Tibial artery (tissue), 4 donors: ENCODE measurements at regions not wholly inside any gene's neighbourhood (a gene's known extent, or its start where the extent isn't known, plus 50 kb on each side); places are given as distances from the start of the nearest gene placed in this dataset.

ENCODE experiments used
- DNase-seq, 2 donors: peaks; one replicate each; pipeline ENCODE4 v3.0.0-alpha.2; 2019
- H3K27ac ChIP-seq, 2 donors: fragments of 200-600 bp; sonication (generic) in 1 of 2; 1 replicate in 1 of 2; 2 replicates in 1 of 2; pipeline ENCODE4 v1.5.1; 2018 to 2019; ENCODE audit warnings: mild to moderate bottlenecking in 1 of 2
- H3K27me3 ChIP-seq, 2 donors: fragments of 200-600 bp; sonication (generic) in 1 of 2; one replicate each; pipeline versions ENCODE4 v1.5.1 to v1.6.0; 2016 to 2019
- H3K36me3 ChIP-seq, 3 donors: fragments of 200-600 bp; sonication (generic) in 2 of 3; one replicate each; pipeline ENCODE4 v1.5.1; 2016 to 2019; ENCODE audit warnings: mild to moderate bottlenecking in 2 of 3
- H3K4me1 ChIP-seq, 4 donors: fragments of 200-600 bp; sonication (generic) in 2 of 4; 1 replicate in 3 of 4; 2 replicates in 1 of 4; pipeline ENCODE4 v1.5.1; 2016 to 2019
- H3K4me3 ChIP-seq, 2 donors: fragments of 200-600 bp; sonication (generic) in 1 of 2; 1 replicate in 1 of 2; 2 replicates in 1 of 2; pipeline ENCODE4 v1.5.1; 2018 to 2019; ENCODE audit warnings: mild to moderate bottlenecking in 2 of 2
- H3K9me3 ChIP-seq, 3 donors: fragments of 200-600 bp; sonication (generic) in 1 of 3; one replicate each; pipeline ENCODE4 v1.5.1; 2016 to 2019
- CTCF ChIP-seq, 2 experiments: fragments of 200-600 bp in 1 of 2; fragments of 450-650 bp in 1 of 2; IDR thresholded peaks; one replicate each; pipeline ENCODE4 v1.5.1; 2017 to 2019; ENCODE audit warnings: antibody characterized with exemption in 2 of 2, mild to moderate bottlenecking in 1 of 2, moderate library complexity in 1 of 2
- intact Hi-C: fragments of 100-400 bp; cut with DNase I; formaldehyde crosslinking; loops from one replicate; pipeline ENCODE4 v1.15.0; 2023; ENCODE audit warnings: low total_unique reads

- Histone ChIP-seq H3K9me3 (no peaks in the 10 kb centered on the region), H3K27ac (no peak overlapping the region), H3K4me1 (no peaks in the 10 kb centered on the region), H3K36me3 (no peaks in the 10 kb centered on the region), H3K27me3 (no peaks in the 10 kb centered on the region), H3K4me3 (no peak overlapping the region)
- intact Hi-C loops: no loop called here
- no peak for DNase-seq
- no peak for TF ChIP-seq CTCF (IDR thresholded peaks at IDR 0.05)
These were observed 307.9 kb upstream of the SYT1 start for GRCh38 chr12:78556651-78557050.

DNA sequence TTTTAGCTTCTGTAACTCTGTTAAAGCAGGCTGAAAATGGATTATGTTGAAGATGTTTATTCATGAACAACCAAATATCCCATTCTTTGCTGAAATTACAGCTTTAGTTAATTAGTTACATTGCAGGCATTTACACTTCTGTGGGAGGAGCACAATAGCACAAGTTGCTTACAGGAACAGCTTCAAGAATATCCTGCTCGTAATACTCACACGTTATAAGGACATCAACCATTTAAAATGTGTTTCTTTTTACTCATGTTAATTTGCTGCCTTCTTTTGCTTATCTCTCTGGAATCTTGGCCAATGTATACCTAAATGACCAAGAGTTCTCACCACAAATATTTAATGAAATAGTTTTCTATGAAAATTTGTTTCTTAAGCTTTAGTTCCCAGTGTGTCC is 305.2 kb upstream of the SYT1 start:
- H3K36me3 ChIP-seq: no peaks in the 10 kb centered on the region
- H3K27ac ChIP-seq: no peak overlapping the region
- TF ChIP-seq CTCF (IDR thresholded peaks at IDR 0.05): no peak
- H3K9me3 ChIP-seq: no peaks in the 10 kb centered on the region
- H3K4me3 ChIP-seq: no peak overlapping the region
- no peaks in the 10 kb centered on the region for H3K4me1 ChIP-seq
- intact Hi-C loops: no loop called here
- DNase-seq: no peak
- no peaks in the 10 kb centered on the region for H3K27me3 ChIP-seq

DNA sequence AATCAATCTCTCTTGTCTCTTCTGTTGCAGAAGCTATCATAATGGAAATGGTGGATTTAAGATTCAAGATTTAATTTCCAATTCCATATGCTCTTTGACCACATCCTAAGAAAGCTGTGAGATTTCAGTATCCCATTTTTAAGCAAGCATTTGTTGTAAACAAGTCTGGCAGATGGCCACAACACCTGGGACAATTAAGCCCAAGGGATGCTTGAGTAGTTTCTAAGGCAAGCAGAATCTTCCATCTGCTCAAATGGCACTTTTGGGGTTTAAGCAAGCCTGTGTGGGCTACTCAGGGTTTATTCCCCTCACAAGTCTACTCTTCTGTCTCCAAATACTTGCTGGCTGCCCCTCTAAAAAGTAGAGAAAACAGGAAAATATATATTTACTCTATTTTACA is 304.7 kb upstream of the SYT1 start:
- DNase-seq: no peak
- no peaks in the 10 kb centered on the region for H3K9me3 ChIP-seq
- TF ChIP-seq CTCF (IDR thresholded peaks at IDR 0.05): no peak
- no peaks in the 10 kb centered on the region for H3K27me3 ChIP-seq
- H3K27ac ChIP-seq: no peak overlapping the region
- H3K36me3 ChIP-seq: no peaks in the 10 kb centered on the region
- no peak overlapping the region for H3K4me3 ChIP-seq
- intact Hi-C loops: no loop called here
- H3K4me1 ChIP-seq: no peaks in the 10 kb centered on the region

DNA sequence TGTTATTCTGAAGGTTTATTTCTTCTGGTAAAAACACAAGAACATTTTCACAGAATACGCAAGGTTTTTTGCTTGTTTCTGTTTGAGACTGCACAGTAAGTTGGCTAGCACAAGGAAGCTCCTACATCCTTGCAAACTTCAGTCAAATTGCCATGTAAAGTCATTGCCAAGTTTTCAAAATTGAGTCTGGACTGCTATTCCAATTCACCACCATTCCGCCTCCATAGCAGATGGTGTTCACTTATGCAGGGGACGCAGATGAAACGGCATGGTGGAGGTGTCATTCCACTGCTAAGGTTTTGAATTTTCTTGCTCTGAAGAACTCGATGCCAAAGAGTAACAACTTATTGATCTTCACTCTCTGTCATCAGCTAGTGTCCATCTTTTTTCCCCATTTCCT is 303.9 kb upstream of the SYT1 start:
- TF ChIP-seq CTCF (IDR thresholded peaks at IDR 0.05): no peak
- no peak for DNase-seq
- Histone ChIP-seq H3K4me3 (no peak overlapping the region), H3K27me3 (no peaks in the 10 kb centered on the region), H3K4me1 (no peaks in the 10 kb centered on the region), H3K9me3 (no peaks in the 10 kb centered on the region), H3K36me3 (no peaks in the 10 kb centered on the region), H3K27ac (no peak overlapping the region)
- intact Hi-C loops: no loop called here

DNA sequence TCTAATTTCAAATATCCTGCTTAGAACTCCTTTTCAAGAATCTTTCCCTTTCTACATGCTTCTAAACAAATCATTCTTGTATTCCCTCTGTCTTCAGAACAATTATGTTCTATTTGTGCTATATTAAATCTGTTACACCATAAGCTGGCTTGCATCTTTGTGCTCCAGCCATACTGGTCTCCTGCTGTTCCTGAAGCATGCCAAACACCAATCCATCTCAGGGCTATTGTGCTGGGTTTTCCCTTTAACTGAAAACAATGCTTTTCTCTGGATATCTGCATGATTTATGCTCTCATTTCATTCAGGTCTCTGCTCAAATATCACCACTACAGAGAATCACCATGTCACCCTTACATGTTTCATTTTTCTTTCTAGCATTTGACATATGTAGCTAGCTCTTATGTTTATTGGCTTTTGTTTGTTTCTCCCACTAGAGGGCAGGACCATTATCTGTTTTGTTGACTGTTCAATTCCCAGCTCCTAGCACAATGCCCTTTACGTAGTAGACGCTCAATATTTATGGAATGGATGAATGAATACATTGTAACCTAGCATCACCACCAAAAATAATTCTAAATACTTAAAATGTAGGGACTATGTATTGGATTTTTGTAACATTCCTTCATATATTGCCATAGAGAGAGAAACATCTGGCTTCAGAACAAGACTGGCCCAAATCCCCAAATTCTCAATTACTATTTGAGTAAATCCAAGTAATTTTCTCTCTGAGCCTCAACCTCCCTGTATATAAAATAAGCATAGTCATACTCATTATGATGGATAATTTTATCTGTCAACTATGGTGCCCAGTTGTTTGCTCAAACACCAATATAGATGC is 302.0 kb upstream of the SYT1 start:
- no peaks in the 10 kb centered on the region for H3K36me3 ChIP-seq
- H3K27ac ChIP-seq: no peak overlapping the region
- H3K4me3 ChIP-seq: no peak overlapping the region
- H3K4me1 ChIP-seq: no peaks in the 10 kb centered on the region
- H3K27me3 ChIP-seq: no peaks in the 10 kb centered on the region
- TF ChIP-seq CTCF (IDR thresholded peaks at IDR 0.05): no peak
- H3K9me3 ChIP-seq: no peaks in the 10 kb centered on the region
- no peak for DNase-seq
- intact Hi-C loops: no loop called here
